Activated CD4-positive, alpha-beta T cell treated with anti-CD3 and anti-CD28 coated beads, Interleukin-2, amount 10 ng/mL, durations not matched to agents 24 days and 14 days (primary cell): ENCODE measurements at regions not wholly inside any gene's neighbourhood (a gene's known extent, or its start where the extent isn't known, plus 50 kb on each side); places are given as distances from the start of the nearest gene placed in this dataset.
"Not testable (repeated sequence)": the region's sequence is repeated elsewhere in the genome, so short reads cannot be mapped to it uniquely, and the experiment has no call there.

Experiments used
- DNase-seq: peaks from one replicate; pipeline ENCODE4 v3.0.0; 2022
- H3K27ac Mint-ChIP-seq: one replicate; pipeline ENCODE4 v1.8.0; 2022; ENCODE audit warnings: mild to moderate bottlenecking, mixed read lengths
- H3K27me3 Mint-ChIP-seq: one replicate; pipeline ENCODE4 v1.8.0; 2022; ENCODE audit warnings: mixed read lengths
- H3K36me3 Mint-ChIP-seq: one replicate; pipeline ENCODE4 v1.8.0; 2022; ENCODE audit warnings: low read depth, mild to moderate bottlenecking, mixed read lengths
- H3K4me1 Mint-ChIP-seq: one replicate; pipeline ENCODE4 v1.8.0; 2021; ENCODE audit warnings: mixed read lengths
- H3K4me3 Mint-ChIP-seq: one replicate; pipeline ENCODE4 v1.8.0; 2022; ENCODE audit warnings: mild to moderate bottlenecking, moderate library complexity, mixed read lengths
- H3K9me3 Mint-ChIP-seq: one replicate; pipeline ENCODE4 v1.8.0; 2021; ENCODE audit warnings: mixed read lengths
- intact Hi-C: fragments of 100-400 bp; cut with micrococcal nuclease; formaldehyde crosslinking; loops from one replicate; pipeline ENCODE4 v1.15.1; 2023

- H3K4me1 Mint-ChIP-seq, result no peaks in the 10 kb centered on the region
- H3K36me3 Mint-ChIP-seq, result no peaks in the 10 kb centered on the region
- intact Hi-C loops, result no loop called here
Measured at GRCh38 chr13:78067290-78067689, 148.7 kb upstream of the EDNRB start.

DNA sequence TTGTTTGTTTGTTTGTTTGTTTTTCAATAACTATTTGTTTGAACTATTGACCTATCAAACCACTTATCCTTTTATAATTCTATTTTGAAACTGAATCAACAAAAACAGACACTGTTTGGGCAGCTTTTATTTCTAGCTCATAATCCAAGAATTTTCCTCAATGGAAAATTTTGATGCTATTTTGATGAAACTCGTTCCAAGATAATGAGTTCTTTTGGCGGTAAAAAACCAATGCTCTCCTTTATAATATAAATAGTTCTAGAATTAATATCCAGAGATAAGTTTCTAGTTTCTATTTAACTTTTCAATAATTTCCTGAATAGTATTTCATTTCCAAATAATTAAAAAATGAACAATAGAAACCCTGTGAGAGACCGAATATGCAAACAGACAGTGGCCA lies 146.5 kb upstream of the EDNRB start:
- no peaks in the 10 kb centered on the region for H3K36me3 Mint-ChIP-seq
- intact Hi-C loops, result no loop called here
- DNase-seq, result no peak
- H3K9me3 Mint-ChIP-seq, result no peaks in the 10 kb centered on the region
- H3K27me3 Mint-ChIP-seq, result no peaks in the 10 kb centered on the region
- H3K4me1 Mint-ChIP-seq, result no peaks in the 10 kb centered on the region
- H3K4me3 Mint-ChIP-seq, result no peak overlapping the region
- no peak overlapping the region for H3K27ac Mint-ChIP-seq

More at GRCh38 chr13:78067290-78067689, 148.7 kb upstream of the EDNRB start:
- H3K4me3 Mint-ChIP-seq, result no peak overlapping the region
- H3K9me3 Mint-ChIP-seq, result no peaks in the 10 kb centered on the region
- no peaks in the 10 kb centered on the region for H3K27me3 Mint-ChIP-seq
- H3K27ac Mint-ChIP-seq, result no peak overlapping the region
- no peak for DNase-seq

DNA sequence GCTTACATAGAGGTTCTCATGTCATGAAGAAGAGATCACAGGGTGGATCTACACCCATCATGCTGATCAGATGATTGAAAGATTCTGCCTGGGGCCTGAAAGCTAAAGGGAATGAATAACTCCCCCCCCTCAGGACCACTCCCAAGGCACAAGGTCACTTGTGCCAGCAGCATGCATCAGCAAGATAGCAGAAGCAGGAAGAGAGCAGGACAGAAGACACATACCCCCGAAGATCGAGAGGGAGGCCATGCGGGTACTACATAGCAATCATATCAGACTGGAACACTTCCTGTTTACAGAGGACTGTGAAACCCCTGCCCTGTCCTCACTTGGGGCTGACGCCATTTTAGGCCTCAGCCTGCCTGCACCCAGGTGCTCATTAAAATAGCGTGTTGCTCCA lies 143.2 kb upstream of the EDNRB start:
- no peak for DNase-seq
- intact Hi-C loops, result no loop called here
- no peaks in the 10 kb centered on the region for H3K4me1 Mint-ChIP-seq
- no peaks in the 10 kb centered on the region for H3K36me3 Mint-ChIP-seq
- no peak overlapping the region for H3K27ac Mint-ChIP-seq
- no peaks in the 10 kb centered on the region for H3K9me3 Mint-ChIP-seq
- H3K27me3 Mint-ChIP-seq, result no peaks in the 10 kb centered on the region
- no peak overlapping the region for H3K4me3 Mint-ChIP-seq

DNA sequence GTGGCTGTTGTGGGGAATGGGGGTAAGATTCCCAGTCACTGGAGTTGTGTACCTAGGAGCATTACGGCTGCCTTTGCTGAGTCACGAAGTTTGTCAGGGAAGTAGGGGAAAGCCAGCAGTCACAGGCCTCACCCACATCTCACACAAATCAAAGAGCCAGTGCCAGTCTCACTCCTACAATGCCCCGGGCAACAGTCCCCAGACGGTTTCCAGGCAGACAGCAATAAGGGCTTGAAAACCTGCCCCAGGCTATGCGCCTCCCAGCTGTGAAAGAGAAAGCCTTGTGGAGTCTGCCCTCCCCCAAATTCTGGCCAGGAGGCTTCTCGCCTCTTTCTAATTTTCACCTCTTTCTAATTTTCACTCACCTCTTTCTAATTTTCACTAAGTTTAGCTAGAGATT lies 142.3 kb upstream of the EDNRB start:
- Mint-ChIP-seq H3K36me3 (no peaks in the 10 kb centered on the region), H3K27me3 (no peaks in the 10 kb centered on the region), H3K4me1 (no peaks in the 10 kb centered on the region), H3K9me3 (no peaks in the 10 kb centered on the region), H3K4me3 (no peak overlapping the region), H3K27ac (no peak overlapping the region)
- no peak for DNase-seq
- intact Hi-C loops, result no loop called here

GRCh38 chr13:78056865-78057264 lies 138.2 kb upstream of the EDNRB start:
- DNase-seq, H3K27me3 Mint-ChIP-seq, H3K4me1 Mint-ChIP-seq, intact Hi-C loops, H3K27ac Mint-ChIP-seq, H3K36me3 Mint-ChIP-seq, H3K4me3 Mint-ChIP-seq, H3K9me3 Mint-ChIP-seq: not testable (repeated sequence)

GRCh38 chr13:78054157-78054556 lies 135.5 kb upstream of the EDNRB start:
- H3K27me3 Mint-ChIP-seq, result no peaks in the 10 kb centered on the region
- H3K9me3 Mint-ChIP-seq, result no peaks in the 10 kb centered on the region
- peak; percentile 22 for DNase-seq
- intact Hi-C loops, result no loop called here
- no peaks in the 10 kb centered on the region for H3K4me1 Mint-ChIP-seq
- no peak overlapping the region for H3K27ac Mint-ChIP-seq
- no peaks in the 10 kb centered on the region for H3K36me3 Mint-ChIP-seq
- no peak overlapping the region for H3K4me3 Mint-ChIP-seq

DNA sequence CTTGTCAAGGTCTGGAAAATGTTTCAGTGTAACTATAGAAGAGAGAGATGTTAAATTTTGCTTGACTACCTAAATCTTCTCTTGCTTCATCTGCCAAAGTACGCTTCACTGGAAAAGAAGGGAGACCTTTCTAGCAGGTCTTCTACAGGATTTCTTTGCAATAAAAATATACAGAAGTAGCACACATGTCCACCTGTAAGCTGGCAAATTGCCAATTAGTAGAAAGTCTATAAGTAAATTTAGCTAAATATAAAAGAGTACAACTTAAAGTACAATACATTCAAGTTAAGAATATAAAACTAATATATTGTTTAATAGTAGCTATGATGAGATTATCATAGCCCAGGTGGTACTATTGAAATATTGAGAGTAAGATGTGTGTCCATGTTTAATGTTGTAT lies 128.5 kb upstream of the EDNRB start:
- Mint-ChIP-seq H3K36me3 (no peaks in the 10 kb centered on the region), H3K9me3 (no peaks in the 10 kb centered on the region), H3K27me3 (peaks cover 1% of the 10 kb centered on the region), H3K4me3 (no peak overlapping the region), H3K4me1 (no peaks in the 10 kb centered on the region), H3K27ac (no peak overlapping the region)
- intact Hi-C loops, result no loop called here
- no peak for DNase-seq

- intact Hi-C loops, result no loop called here
- H3K4me3 Mint-ChIP-seq, result no peak overlapping the region
- H3K27me3 Mint-ChIP-seq, result peaks cover 1% of the 10 kb centered on the region
- H3K9me3 Mint-ChIP-seq, result no peaks in the 10 kb centered on the region
- H3K27ac Mint-ChIP-seq, result no peak overlapping the region
- no peaks in the 10 kb centered on the region for H3K36me3 Mint-ChIP-seq
- no peaks in the 10 kb centered on the region for H3K4me1 Mint-ChIP-seq
- peak; percentile 41 for DNase-seq
Measured at GRCh38 chr13:78046331-78046730, 127.7 kb upstream of the EDNRB start.

DNA sequence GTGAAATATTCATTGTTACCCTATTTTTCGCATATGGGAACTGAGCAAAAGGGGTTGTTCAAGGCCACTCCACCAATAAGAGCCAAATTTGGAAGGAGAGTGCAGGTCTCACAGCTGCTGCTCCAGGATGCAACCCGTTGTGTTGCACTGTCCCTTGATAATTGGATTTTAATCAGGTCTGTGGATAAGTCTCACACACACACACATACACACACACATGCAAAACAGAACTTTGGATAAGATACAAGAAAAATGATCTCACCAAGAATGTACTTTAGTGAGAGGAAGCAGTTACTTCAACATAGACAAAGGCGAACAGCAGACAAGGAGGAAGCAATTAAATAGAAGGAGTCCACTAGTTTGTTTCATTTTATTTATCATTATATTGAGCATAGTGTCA lies 127.3 kb upstream of the EDNRB start:
- Mint-ChIP-seq H3K36me3 (no peaks in the 10 kb centered on the region), H3K4me3 (no peak overlapping the region), H3K27me3 (peaks cover 1% of the 10 kb centered on the region), H3K4me1 (no peaks in the 10 kb centered on the region), H3K9me3 (no peaks in the 10 kb centered on the region), H3K27ac (no peak overlapping the region)
- intact Hi-C loops, result no loop called here
- no peak for DNase-seq

DNA sequence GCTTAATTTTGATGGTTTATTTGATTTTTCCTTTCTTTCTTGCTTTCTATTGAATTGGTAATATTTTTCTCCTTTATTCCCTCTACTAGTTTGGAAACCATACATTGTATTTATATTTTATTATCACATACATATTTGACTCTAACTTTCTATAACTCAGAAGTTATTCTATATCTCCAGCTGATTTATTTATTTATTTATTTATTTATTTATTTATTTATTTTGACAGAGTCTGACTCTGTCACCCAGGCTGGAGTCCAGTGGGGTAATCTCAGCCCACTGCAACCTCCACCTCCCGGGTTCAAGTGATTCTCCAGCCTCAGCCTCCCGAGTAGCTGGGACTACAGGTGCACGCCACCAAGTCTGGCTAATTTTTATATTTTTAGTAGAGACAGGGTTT lies 122.7 kb upstream of the EDNRB start:
- DNase-seq, H3K9me3 Mint-ChIP-seq, intact Hi-C loops, H3K4me3 Mint-ChIP-seq, H3K27ac Mint-ChIP-seq, H3K27me3 Mint-ChIP-seq, H3K36me3 Mint-ChIP-seq, H3K4me1 Mint-ChIP-seq: not testable (repeated sequence)

GRCh38 chr13:78040205-78040830 lies 121.7 kb upstream of the EDNRB start:
- DNase-seq, result no peak
- H3K9me3 Mint-ChIP-seq, result no peaks in the 10 kb centered on the region
- no peak overlapping the region for H3K27ac Mint-ChIP-seq
- H3K36me3 Mint-ChIP-seq, result no peaks in the 10 kb centered on the region
- H3K4me1 Mint-ChIP-seq, result no peaks in the 10 kb centered on the region
- intact Hi-C loops, result no loop called here
- no peaks in the 10 kb centered on the region for H3K27me3 Mint-ChIP-seq
- H3K4me3 Mint-ChIP-seq, result no peak overlapping the region

GRCh38 chr13:78036841-78037240 lies 118.2 kb upstream of the EDNRB start:
- H3K27ac Mint-ChIP-seq, result no peak overlapping the region

DNA sequence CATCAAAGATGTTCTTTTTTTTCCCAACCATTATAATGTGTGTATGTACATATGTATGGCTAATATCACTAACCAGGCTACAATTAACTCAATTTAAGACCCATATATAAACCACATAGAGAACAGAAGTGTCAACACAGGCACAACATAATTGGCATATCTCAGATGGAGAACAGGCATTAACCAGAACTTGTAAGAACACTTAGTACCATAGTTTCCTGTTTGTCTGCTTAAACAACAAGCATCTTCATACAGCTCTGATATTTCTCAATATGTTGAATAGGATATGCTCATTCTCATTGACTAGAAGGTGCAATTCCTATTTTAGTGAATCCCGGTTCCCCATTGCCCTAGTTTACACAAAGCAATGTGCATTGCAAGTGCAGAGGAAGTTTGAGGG lies 116.9 kb upstream of the EDNRB start:
- intact Hi-C loops, result no loop called here
- Mint-ChIP-seq H3K4me3 (no peak overlapping the region), H3K4me1 (no peaks in the 10 kb centered on the region), H3K9me3 (no peaks in the 10 kb centered on the region), H3K36me3 (no peaks in the 10 kb centered on the region), H3K27me3 (peaks cover under 1% of the 10 kb centered on the region), H3K27ac (no peak overlapping the region)
- no peak for DNase-seq

More at GRCh38 chr13:78036841-78037240, 118.2 kb upstream of the EDNRB start:
- Mint-ChIP-seq H3K4me3 (no peak overlapping the region), H3K27me3 (no peaks in the 10 kb centered on the region), H3K4me1 (no peaks in the 10 kb centered on the region), H3K36me3 (no peaks in the 10 kb centered on the region), H3K9me3 (no peaks in the 10 kb centered on the region)
- no peak for DNase-seq
- intact Hi-C loops, result no loop called here

GRCh38 chr13:78033509-78033908 lies 114.9 kb upstream of the EDNRB start:
- Mint-ChIP-seq H3K27me3 (peaks cover 4% of the 10 kb centered on the region), H3K36me3 (no peaks in the 10 kb centered on the region), H3K27ac (no peak overlapping the region), H3K4me3 (no peak overlapping the region), H3K4me1 (no peaks in the 10 kb centered on the region), H3K9me3 (no peaks in the 10 kb centered on the region)
- intact Hi-C loops, result no loop called here
- peak; percentile 0 for DNase-seq

DNA sequence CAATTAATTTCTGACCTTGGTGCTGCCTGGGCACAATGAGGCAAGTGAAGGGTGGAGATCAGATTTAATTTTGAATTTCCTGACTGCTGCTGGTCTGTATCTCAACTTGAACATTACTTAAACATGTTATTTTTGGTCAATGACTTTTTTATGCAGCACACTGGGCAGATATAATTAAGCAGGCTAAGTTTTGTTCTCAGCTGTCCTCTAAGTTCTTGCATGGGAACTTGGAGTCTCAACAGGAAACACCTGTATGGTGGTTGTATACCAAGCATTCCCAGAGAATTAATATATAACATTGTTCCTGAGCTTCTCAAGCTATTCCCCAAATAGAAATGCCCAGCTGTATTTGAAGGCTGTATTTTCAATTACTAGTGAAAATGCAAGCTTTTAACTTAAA lies 113.5 kb upstream of the EDNRB start:
- Mint-ChIP-seq H3K36me3 (no peaks in the 10 kb centered on the region), H3K4me1 (no peaks in the 10 kb centered on the region), H3K4me3 (no peak overlapping the region), H3K27ac (no peak overlapping the region), H3K27me3 (peaks cover 6% of the 10 kb centered on the region), H3K9me3 (no peaks in the 10 kb centered on the region)
- no peak for DNase-seq
- intact Hi-C loops, result no loop called here
